ENCODE measurements at regions not wholly inside any gene's neighbourhood (a gene's known extent, or its start where the extent isn't known, plus 50 kb on each side); places are given as distances from the start of the nearest gene placed in this dataset.

DNA sequence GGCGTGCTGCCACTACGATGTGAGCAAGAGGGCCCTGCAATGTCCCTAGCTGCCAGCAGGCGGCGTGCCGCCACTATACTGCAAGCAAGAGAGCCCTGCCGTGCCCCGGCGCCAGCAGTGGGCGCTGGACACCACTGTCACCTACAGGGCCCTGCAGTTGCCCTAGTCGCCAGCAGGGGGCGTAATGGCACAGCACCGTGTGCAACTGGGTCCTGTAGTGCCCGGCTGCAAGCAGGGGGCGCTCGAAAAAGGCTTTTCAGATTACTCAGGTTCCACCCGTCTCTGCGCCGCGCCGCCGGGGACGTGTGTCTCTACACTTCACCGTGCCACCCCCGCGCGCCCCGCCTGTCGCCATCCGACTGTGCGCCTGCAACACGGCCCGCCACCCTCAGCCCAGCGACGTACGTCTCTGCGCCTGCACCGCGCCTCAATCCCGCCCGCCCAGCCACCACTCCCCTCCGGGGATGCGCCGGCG lies 1356.9 kb downstream of the TMEM121 start:
- TF ChIP-seq EZH2 (IDR thresholded peaks at IDR 0.05) = no peak
- no peak for TF ChIP-seq POLR2AphosphoS5 (IDR thresholded peaks at IDR 0.05; ENCODE audit: borderline replicate concordance, low read depth, low read length)
- no peak for TF ChIP-seq FOXP2 (optimal IDR thresholded peaks at IDR 0.05; ENCODE audit: control extremely low read depth, extremely low read length, insufficient read depth)

Data from SK-N-MC (cell line).